ENCODE measurements at regions not wholly inside any gene's neighbourhood (a gene's known extent, or its start where the extent isn't known, plus 50 kb on each side); places are given as distances from the start of the nearest gene placed in this dataset.
"Not testable (repeated sequence)": the region's sequence is repeated elsewhere in the genome, so short reads cannot be mapped to it uniquely, and the experiment has no call there.

DNA sequence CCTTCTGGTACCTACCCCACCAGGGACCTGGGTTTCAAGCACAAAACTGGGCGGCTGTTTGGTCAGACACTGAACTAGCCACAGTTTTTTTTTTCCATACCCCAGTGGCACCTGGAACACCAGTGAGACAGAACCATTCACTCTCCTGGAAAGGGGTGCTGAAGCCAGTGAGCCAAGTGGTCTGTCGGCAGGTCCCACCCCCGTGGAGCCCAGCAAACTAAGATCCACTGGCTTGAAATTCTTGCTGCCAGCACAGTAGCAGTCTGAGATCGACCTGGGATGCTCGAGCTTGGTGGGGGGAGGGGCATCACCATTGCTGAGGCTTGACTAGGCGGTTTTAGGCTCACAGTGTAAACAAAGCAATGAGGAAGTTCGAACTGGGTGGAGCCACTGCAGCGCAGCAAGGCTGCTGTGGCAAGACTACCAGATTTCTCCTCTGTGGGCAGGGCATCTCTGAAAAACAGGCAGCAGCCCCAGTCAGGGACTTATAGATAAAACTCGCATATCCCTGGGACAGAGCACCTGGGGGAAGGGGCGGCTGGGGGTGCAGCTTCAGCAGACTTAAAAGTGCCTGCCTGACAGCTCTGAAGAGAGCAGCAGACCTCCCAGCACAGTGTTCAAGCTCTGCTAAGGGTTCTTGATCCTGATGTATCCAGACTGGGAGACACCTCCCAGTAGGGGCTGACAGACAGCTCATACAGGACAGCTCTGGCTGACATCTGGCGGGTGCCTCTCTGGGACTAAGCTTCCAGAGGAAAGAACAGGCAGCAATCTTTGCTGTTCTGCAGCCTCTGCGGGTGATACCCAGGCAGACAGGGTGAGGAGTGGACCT lies 223.0 kb downstream of the COX18 start:
- no peak for DNase-seq (ENCODE audit: low spot score in 2 of 2)
- Mint-ChIP-seq H3K27ac (ENCODE audit: low read depth) (no peak overlapping the region), H3K36me3 (ENCODE audit: insufficient read depth) (peaks cover 4% of the 10 kb centered on the region), H3K27me3 (peaks cover 19% of the 10 kb centered on the region), H3K4me3 (no peak overlapping the region), H3K4me1 (no peaks in the 10 kb centered on the region), H3K9me3 (peaks cover 18% of the 10 kb centered on the region)
- no peak for ATAC-seq (replicated peaks; ENCODE audit: extremely low read depth, poor library complexity, severe bottlenecking)

DNA sequence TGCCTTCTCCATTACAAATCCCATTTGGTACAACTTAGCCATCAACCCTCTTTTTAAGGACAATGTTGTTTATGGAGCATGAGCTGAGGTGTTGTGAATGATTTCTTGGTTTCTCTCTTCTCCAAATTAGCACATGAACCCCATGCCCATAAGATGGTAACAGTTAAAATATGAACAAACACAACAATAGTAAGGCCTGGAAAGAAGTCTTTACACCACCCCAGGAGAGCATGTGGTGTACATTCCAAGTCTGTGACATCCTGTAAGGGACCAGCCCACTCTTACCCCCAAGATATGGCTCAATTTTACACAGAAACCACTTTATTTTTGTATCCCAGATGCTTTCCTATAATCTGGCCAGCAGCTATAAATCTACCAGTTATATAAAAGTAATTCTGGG lies 226.1 kb downstream of the COX18 start:
- Mint-ChIP-seq H3K27ac (ENCODE audit: low read depth) (no peak overlapping the region), H3K27me3 (peaks cover 19% of the 10 kb centered on the region), H3K4me3 (no peak overlapping the region), H3K4me1 (no peaks in the 10 kb centered on the region), H3K36me3 (ENCODE audit: insufficient read depth) (peaks cover 2% of the 10 kb centered on the region), H3K9me3 (peaks cover 12% of the 10 kb centered on the region)
- ATAC-seq (replicated peaks; ENCODE audit: extremely low read depth, poor library complexity, severe bottlenecking) (no peak), DNase-seq (ENCODE audit: low spot score in 2 of 2) (no peak)

DNA sequence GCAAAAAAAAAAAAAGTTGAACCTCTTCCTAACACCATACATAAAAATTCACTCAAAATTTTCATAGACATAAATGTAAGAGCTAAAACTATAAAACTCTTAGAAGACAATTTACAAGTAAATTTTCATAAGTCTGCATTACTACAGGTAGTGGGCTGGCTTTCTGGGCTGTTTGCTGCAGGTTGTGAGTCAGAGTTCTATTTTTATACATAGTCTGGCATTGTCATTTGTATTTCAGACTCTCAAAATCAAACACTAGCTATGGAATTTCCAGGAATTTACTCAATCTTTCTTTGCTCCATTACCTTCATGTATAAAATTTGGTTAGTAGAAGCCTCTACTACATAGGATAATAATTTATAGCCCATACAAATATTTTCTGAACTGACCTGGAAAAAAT lies 227.2 kb downstream of the COX18 start:
- H3K36me3 Mint-ChIP-seq (ENCODE audit: insufficient read depth): peaks cover 2% of the 10 kb centered on the region
- H3K4me1 Mint-ChIP-seq: no peaks in the 10 kb centered on the region
- no peak for ATAC-seq (replicated peaks; ENCODE audit: extremely low read depth, poor library complexity, severe bottlenecking)
- H3K4me3 Mint-ChIP-seq: no peak overlapping the region
- H3K9me3 Mint-ChIP-seq: peaks cover 5% of the 10 kb centered on the region
- H3K27me3 Mint-ChIP-seq: peaks cover 14% of the 10 kb centered on the region
- no peak for DNase-seq (ENCODE audit: low spot score in 2 of 2)
- no peak overlapping the region for H3K27ac Mint-ChIP-seq (ENCODE audit: low read depth)

DNA sequence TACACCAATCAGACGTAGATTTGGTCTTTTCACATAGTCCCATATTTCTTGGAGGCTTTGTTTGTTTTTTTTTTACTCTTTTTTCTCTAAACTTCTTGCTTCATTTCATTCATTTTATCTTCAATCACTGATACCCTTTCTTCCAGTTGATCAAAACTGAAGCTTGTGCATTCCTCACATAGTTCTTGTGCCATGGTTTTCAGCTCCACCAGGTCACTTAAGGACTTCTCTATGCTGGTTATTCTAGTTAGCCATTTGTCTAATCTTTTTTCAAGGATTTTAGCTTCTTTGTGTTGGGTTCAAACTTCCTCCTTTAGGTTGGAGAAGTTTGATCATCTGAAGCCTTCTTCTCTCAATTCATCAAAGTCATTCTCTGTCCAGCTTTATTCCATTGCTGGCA lies 229.3 kb downstream of the COX18 start:
- not testable (repeated sequence) for H3K27me3 Mint-ChIP-seq

DNA sequence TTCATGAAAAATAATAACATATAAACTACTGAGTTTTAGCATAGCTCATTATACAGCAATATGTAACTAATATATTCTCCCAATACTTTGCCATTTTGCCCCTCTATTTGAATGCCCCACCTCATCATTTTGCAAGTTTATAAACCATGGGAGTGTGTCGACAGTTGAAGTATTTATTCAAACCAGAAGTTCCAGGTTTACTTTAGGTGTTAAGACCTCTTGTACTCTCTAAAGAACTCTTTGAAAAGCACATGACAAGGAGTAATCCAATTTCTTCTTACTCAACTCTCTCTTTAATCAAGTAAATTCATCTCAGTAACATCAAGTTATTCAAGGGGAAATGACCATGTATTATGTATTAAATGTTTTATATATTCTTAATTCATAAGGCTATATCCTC lies 240.7 kb downstream of the COX18 start:
- Mint-ChIP-seq H3K36me3 (ENCODE audit: insufficient read depth) (no peaks in the 10 kb centered on the region), H3K4me1 (no peaks in the 10 kb centered on the region), H3K27ac (ENCODE audit: low read depth) (no peak overlapping the region), H3K9me3 (peaks cover 5% of the 10 kb centered on the region), H3K27me3 (no peaks in the 10 kb centered on the region), H3K4me3 (no peak overlapping the region)
- ATAC-seq (replicated peaks; ENCODE audit: extremely low read depth, poor library complexity, severe bottlenecking) (no peak), DNase-seq (ENCODE audit: low spot score in 2 of 2) (no peak)

More for the DNA sequence above, 229.3 kb downstream of the COX18 start:
- H3K4me1 Mint-ChIP-seq; H3K4me3 Mint-ChIP-seq; H3K9me3 Mint-ChIP-seq; H3K27ac Mint-ChIP-seq (ENCODE audit: low read depth); DNase-seq (ENCODE audit: low spot score in 2 of 2); ATAC-seq (replicated peaks; ENCODE audit: extremely low read depth, poor library complexity, severe bottlenecking); H3K36me3 Mint-ChIP-seq (ENCODE audit: insufficient read depth): not testable (repeated sequence)

DNA sequence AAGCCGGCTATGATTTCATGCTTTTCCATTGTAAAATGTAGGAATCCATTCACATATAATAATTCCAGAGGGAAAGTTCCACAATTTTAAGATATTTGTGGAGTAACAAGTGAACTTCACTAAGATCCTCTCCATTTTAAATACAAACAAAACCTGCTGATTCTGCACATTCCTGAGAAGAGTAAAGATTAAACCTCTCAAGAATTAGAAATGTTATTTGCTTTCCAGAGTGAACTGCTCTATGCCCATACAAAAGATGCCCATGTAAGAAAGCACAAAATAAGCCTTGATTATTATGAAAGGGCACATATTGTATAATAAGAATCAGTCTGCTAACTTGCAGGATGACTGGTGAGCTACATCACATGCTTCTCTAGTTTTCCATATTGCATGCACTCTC lies 241.5 kb downstream of the COX18 start:
- Mint-ChIP-seq H3K36me3 (ENCODE audit: insufficient read depth) (no peaks in the 10 kb centered on the region), H3K4me3 (no peak overlapping the region), H3K27me3 (no peaks in the 10 kb centered on the region), H3K4me1 (no peaks in the 10 kb centered on the region), H3K9me3 (peaks cover 5% of the 10 kb centered on the region), H3K27ac (ENCODE audit: low read depth) (no peak overlapping the region)
- no peak for ATAC-seq (replicated peaks; ENCODE audit: extremely low read depth, poor library complexity, severe bottlenecking)
- no peak for DNase-seq (ENCODE audit: low spot score in 2 of 2)

DNA sequence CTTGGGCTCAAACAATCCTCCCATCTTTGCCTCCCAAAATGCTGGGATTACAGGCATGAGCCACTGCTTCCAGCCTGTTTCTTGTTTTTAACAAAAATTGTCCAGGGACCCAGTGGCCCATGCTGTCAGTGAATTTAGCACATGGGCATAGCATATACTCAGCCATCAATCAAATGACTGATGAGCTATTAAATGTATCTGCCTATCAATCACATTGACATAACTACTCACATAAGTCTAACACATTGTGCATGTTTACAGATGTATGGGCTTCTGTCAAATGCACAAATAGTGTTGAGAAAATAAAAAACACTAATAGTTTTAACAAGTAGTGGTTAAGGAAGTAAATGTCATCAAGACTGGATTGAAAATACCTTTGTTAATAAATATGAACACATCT lies 249.4 kb downstream of the COX18 start:
- DNase-seq (ENCODE audit: low spot score in 2 of 2): no peak
- no peaks in the 10 kb centered on the region for H3K4me1 Mint-ChIP-seq
- H3K27ac Mint-ChIP-seq (ENCODE audit: low read depth): no peak overlapping the region
- ATAC-seq (replicated peaks; ENCODE audit: extremely low read depth, poor library complexity, severe bottlenecking): no peak
- H3K36me3 Mint-ChIP-seq (ENCODE audit: insufficient read depth): no peaks in the 10 kb centered on the region
- H3K27me3 Mint-ChIP-seq: peaks cover 6% of the 10 kb centered on the region
- H3K4me3 Mint-ChIP-seq: no peak overlapping the region
- peaks cover 6% of the 10 kb centered on the region for H3K9me3 Mint-ChIP-seq

DNA sequence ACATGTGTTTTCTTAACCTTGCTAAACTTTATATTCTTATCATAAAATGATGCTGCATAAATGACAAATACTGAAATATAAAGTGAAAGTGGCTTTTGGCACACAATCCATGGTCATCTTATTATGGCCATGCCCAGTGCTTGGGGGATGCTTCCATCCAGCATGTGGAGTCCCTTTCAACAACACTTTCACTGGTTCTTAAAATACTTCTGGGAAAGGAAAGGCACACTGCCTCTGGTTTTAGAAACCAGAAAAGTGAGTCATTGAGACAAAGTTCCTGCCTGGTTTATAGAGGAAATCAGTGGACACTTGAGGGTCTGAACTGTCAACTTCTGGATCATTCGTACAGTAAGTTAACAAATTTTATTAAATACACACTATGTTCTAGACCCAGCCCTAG lies 248.0 kb upstream of the ADAMTS3 start:
- ATAC-seq (replicated peaks; ENCODE audit: extremely low read depth, poor library complexity, severe bottlenecking) (no peak), DNase-seq (ENCODE audit: low spot score in 2 of 2) (no peak)
- Mint-ChIP-seq H3K4me1 (no peaks in the 10 kb centered on the region), H3K4me3 (no peak overlapping the region), H3K9me3 (peaks cover 7% of the 10 kb centered on the region), H3K27ac (ENCODE audit: low read depth) (no peak overlapping the region), H3K36me3 (ENCODE audit: insufficient read depth) (no peaks in the 10 kb centered on the region), H3K27me3 (peaks cover 6% of the 10 kb centered on the region)

DNA sequence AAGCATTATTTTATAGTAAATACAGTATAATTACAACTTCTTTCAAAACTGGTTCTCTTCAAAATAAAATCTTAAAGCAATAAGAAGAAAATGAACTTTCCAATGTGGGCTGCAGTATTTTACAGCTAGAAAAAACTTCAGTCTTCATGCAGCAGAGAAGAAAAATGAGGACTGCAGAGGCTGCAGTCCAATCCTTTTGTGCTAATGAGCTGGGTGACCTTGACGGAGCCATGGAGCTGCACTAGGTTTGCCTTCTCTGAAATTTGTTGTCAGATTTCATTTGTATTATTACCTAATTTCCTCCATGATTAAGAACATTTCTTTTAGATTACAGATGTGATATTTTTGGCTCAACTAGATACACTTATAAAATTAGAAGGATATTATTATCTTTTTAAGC lies 245.2 kb upstream of the ADAMTS3 start:
- ATAC-seq (replicated peaks; ENCODE audit: extremely low read depth, poor library complexity, severe bottlenecking): no peak
- Mint-ChIP-seq H3K36me3 (ENCODE audit: insufficient read depth) (no peaks in the 10 kb centered on the region), H3K4me1 (no peaks in the 10 kb centered on the region), H3K27me3 (no peaks in the 10 kb centered on the region), H3K4me3 (no peak overlapping the region), H3K9me3 (peaks cover 4% of the 10 kb centered on the region), H3K27ac (ENCODE audit: low read depth) (no peak overlapping the region)
- DNase-seq (ENCODE audit: low spot score in 2 of 2): no peak

DNA sequence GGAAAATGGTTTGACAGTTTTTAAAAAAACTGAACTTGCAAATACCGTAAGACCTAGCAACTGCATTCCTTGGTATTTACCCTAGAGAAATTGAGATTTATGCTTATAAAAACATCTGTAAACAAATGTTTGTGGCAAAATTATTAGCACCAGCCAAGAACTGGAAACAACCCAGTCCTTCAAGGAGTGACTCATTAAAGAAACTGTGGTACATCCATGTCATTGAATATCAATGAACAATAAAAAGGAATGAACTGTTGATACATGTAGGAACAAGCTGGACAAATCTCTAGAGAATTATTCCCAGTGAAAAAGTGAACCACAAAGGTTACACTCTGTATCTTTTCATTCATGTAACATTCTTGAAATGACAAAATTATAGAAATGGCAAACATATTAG lies 240.2 kb upstream of the ADAMTS3 start:
- Mint-ChIP-seq H3K27ac (ENCODE audit: low read depth) (no peak overlapping the region), H3K36me3 (ENCODE audit: insufficient read depth) (no peaks in the 10 kb centered on the region), H3K4me3 (no peak overlapping the region), H3K9me3 (peaks cover 4% of the 10 kb centered on the region), H3K27me3 (no peaks in the 10 kb centered on the region), H3K4me1 (no peaks in the 10 kb centered on the region)
- no peak for DNase-seq (ENCODE audit: low spot score in 2 of 2)
- ATAC-seq (replicated peaks; ENCODE audit: extremely low read depth, poor library complexity, severe bottlenecking): no peak

DNA sequence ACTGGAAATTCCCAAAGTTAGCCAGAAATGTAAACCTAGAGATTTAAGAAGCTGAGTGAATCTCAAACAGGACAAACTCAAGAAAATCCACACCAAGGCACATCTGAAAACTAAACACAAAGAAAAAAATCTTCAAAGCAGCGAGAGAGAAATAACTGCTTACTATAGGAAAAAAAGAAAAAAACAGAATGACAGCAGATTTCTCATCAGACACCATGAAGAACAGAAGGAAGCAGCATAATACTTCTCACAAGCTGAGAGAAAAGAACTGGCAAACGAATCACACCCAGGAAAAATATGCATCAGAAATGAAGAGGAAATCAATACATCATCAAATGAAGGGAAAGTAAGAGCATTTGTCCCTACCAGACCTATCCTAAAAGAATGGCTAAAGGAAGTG lies 236.3 kb upstream of the ADAMTS3 start:
- Mint-ChIP-seq H3K36me3 (ENCODE audit: insufficient read depth) (no peaks in the 10 kb centered on the region), H3K27ac (ENCODE audit: low read depth) (no peak overlapping the region), H3K4me3 (no peak overlapping the region), H3K27me3 (no peaks in the 10 kb centered on the region), H3K9me3 (no peaks in the 10 kb centered on the region), H3K4me1 (no peaks in the 10 kb centered on the region)
- no peak for ATAC-seq (replicated peaks; ENCODE audit: extremely low read depth, poor library complexity, severe bottlenecking)
- no peak for DNase-seq (ENCODE audit: low spot score in 2 of 2)

DNA sequence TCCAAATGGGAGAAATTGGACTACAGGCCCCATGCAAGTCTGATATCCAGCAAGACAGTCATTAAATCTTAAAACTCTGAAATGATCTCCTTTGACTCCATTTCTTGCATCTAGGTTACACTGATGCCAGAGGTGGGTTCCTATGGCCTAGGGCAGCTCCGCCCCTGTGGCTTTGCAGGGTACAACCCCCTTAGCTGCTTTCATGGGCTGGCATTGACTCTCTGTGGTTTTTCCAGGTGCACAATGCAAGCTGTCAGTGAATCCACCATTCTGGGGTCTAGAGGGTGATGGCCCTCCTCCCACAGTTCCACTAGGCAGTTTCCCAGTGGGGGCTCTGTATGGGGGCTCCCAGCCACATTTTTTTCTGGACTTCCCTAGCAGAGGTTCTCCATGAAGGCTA lies 228.5 kb upstream of the ADAMTS3 start:
- H3K27ac Mint-ChIP-seq (ENCODE audit: low read depth): no peak overlapping the region
- no peaks in the 10 kb centered on the region for H3K36me3 Mint-ChIP-seq (ENCODE audit: insufficient read depth)
- H3K4me3 Mint-ChIP-seq: no peak overlapping the region
- H3K9me3 Mint-ChIP-seq: peaks cover 5% of the 10 kb centered on the region
- H3K27me3 Mint-ChIP-seq: no peaks in the 10 kb centered on the region
- no peaks in the 10 kb centered on the region for H3K4me1 Mint-ChIP-seq
- no peak for DNase-seq (ENCODE audit: low spot score in 2 of 2)
- ATAC-seq (replicated peaks; ENCODE audit: extremely low read depth, poor library complexity, severe bottlenecking): no peak

DNA sequence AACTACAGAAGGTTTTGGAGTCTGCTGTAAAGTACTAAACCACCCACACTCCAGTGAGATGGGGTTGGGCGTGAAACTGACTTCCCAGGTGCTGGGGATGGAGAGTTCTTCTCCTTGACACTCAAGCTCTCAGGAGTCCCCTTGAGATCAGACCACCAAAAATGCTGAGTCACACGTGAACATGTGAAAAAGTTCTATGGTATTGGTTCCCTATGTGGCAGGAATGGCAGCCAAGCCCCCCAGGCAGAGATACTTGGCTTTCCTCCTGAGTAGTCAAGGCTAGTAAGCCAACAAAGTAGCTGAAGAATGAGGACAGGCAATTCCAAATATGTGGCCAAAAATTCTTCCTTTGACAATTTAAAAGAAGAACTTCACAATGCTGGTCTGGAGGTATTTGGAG lies 222.0 kb upstream of the ADAMTS3 start:
- H3K4me3 Mint-ChIP-seq: no peak overlapping the region
- DNase-seq (ENCODE audit: low spot score in 2 of 2) (no peak), ATAC-seq (replicated peaks; ENCODE audit: extremely low read depth, poor library complexity, severe bottlenecking) (no peak)
- no peaks in the 10 kb centered on the region for H3K36me3 Mint-ChIP-seq (ENCODE audit: insufficient read depth)
- H3K27ac Mint-ChIP-seq (ENCODE audit: low read depth): no peak overlapping the region
- no peaks in the 10 kb centered on the region for H3K4me1 Mint-ChIP-seq
- peaks cover 10% of the 10 kb centered on the region for H3K9me3 Mint-ChIP-seq
- no peaks in the 10 kb centered on the region for H3K27me3 Mint-ChIP-seq

Data from central memory CD8-positive, alpha-beta T cell (primary cell).